Central memory CD8-positive, alpha-beta T cell (primary cell): ENCODE measurements at regions not wholly inside any gene's neighbourhood (a gene's known extent, or its start where the extent isn't known, plus 50 kb on each side); places are given as distances from the start of the nearest gene placed in this dataset.
"Not testable (repeated sequence)": the region's sequence is repeated elsewhere in the genome, so short reads cannot be mapped to it uniquely, and the experiment has no call there.

Experiments
- ATAC-seq: fragments of 150-1000 bp; cut with Tn5 transposase; replicated peaks from 2 replicates; pipeline ENCODE4 v1.10.0; 2022; ENCODE audit warnings: mild to moderate bottlenecking, moderate FRiP score, moderate number of reproducible peaks; ENCODE audit not compliant: poor library complexity, severe bottlenecking; ENCODE audit errors: extremely low read depth
- DNase-seq, 2 donors: peaks; one replicate each; pipeline ENCODE4 v3.0.0; 2021; ENCODE audit warnings: low spot score in 2 of 2
- H3K27ac Mint-ChIP-seq: one replicate; pipeline ENCODE4 v1.8.0; 2022; ENCODE audit warnings: low read depth, mild to moderate bottlenecking, moderate library complexity, mixed read lengths
- H3K27me3 Mint-ChIP-seq: one replicate; pipeline ENCODE4 v1.8.0; 2022; ENCODE audit warnings: mixed read lengths
- H3K36me3 Mint-ChIP-seq: one replicate; pipeline ENCODE4 v1.8.0; 2022; ENCODE audit warnings: mild to moderate bottlenecking, moderate library complexity, mixed read lengths; ENCODE audit not compliant: insufficient read depth
- H3K4me1 Mint-ChIP-seq: one replicate; pipeline ENCODE4 v1.8.0; 2022; ENCODE audit warnings: mixed read lengths
- H3K4me3 Mint-ChIP-seq: one replicate; pipeline ENCODE4 v1.8.0; 2022; ENCODE audit warnings: mild to moderate bottlenecking, moderate library complexity, mixed read lengths
- H3K9me3 Mint-ChIP-seq: one replicate; pipeline ENCODE4 v1.8.0; 2022; ENCODE audit warnings: mixed read lengths

DNA sequence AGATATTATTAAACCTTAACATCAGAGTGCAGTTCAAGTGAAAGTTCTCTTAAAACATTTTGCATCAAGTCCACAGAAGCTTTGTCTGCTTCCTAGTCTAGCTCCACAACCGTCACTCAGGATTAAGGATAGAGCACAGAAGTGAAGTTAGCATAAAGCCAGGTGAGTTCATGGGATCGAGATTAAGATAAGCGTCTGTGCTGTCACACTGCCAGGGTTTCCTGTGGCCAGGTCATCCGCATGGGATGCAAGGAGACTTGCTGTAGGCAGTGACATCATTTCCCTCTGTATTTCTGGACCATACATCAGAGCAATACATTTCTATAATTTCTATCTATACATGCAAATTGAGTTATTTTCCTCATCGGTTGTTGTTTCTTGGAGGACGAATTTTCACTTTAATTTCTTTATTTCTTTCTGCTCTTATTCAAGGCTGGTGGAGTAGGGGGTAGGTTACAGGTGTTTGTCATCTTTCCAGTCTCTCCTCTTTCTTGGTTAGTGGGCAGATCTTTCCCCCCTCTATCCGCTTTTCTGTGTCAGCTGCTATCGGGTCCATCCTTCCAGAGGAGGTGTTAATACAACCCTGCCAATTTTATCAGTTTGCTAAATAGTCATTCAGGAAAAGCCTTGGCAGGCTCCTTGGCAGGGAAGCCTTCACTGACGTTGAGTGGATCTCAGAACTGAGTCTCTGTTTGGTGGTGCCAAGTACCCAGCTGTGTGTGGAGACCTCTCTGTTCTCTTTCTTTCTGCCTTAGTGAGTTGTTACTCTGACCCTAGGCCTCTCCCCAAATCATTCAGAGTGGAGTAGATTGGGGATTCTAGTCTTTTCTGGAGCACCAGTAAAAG is 307.6 kb upstream of the MAP3K7 start:
- Mint-ChIP-seq H3K9me3 (no peaks in the 10 kb centered on the region), H3K27me3 (peaks cover 13% of the 10 kb centered on the region), H3K36me3 (no peaks in the 10 kb centered on the region), H3K4me3 (no peak overlapping the region), H3K27ac (no peak overlapping the region), H3K4me1 (no peaks in the 10 kb centered on the region)
- DNase-seq (no peak), ATAC-seq (no peak)

DNA sequence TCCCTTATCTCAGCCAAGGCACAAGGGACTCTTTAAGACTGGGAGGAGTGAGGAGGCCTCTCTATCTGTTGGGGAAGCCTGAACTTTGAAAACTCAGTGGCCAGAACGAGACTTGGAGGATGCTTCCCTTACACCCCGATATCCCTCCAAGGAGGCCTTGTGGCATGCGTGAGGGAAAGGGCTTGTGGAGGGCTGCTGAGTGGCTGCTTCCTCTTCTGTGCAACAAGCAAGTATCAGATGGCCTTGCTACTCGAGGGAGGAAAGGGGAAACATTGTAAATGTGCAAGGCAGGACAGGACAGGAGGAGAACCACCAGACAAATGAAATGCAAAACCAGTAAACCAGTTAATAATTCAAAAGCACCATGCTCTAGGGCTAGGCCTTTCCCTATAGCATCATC is 306.5 kb upstream of the MAP3K7 start:
- ATAC-seq = no peak

DNA sequence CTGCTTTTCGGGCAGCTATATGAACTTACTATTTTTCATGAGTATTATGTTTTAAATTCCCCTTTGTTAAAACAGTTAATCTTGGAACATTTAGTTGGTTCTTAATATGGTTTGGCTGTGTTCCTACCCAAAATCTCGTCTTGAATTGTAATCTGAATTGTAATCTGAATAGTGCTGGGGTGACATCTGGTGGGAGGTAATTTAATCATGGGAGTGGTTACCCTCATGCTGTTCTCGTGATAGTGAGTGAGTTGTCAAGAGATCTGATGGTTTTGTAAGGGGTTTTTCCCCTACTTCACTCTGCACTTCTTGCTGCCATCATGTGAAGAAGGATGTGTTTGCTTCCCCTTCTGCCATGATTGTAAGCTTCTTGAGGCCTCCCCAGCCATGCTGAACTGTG is 305.4 kb upstream of the MAP3K7 start:
- no peaks in the 10 kb centered on the region for H3K36me3 Mint-ChIP-seq
- H3K4me3 Mint-ChIP-seq = no peak overlapping the region
- DNase-seq = no peak
- no peaks in the 10 kb centered on the region for H3K4me1 Mint-ChIP-seq
- H3K9me3 Mint-ChIP-seq = no peaks in the 10 kb centered on the region
- H3K27me3 Mint-ChIP-seq = peaks cover 13% of the 10 kb centered on the region
- H3K27ac Mint-ChIP-seq = no peak overlapping the region
- no peak for ATAC-seq

More for the DNA sequence above, 306.5 kb upstream of the MAP3K7 start:
- H3K36me3 Mint-ChIP-seq = no peaks in the 10 kb centered on the region
- H3K4me3 Mint-ChIP-seq = no peak overlapping the region
- no peaks in the 10 kb centered on the region for H3K4me1 Mint-ChIP-seq
- H3K9me3 Mint-ChIP-seq = no peaks in the 10 kb centered on the region
- DNase-seq = no peak
- H3K27ac Mint-ChIP-seq = no peak overlapping the region
- H3K27me3 Mint-ChIP-seq = peaks cover 13% of the 10 kb centered on the region

DNA sequence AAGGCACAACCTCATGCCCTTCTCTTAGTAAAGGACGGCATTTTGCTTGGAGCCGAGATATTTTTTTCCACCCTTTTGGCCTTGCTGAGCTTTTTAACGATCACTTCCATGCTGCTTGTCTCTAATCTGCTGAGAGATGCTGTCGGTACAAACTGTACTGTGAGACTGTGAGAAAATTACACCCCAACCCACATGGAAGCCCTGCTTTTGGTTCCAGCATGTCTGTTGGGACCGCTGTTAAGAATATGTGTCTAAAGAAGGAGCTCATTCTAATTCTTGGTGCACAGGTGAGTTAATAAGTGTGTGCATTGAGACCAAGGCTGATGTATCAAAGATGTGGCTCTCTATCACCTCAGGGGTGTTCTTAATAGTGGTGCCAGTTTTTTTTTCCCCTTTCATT is 304.5 kb upstream of the MAP3K7 start:
- no peak overlapping the region for H3K4me3 Mint-ChIP-seq
- H3K9me3 Mint-ChIP-seq = no peaks in the 10 kb centered on the region
- H3K27me3 Mint-ChIP-seq = peaks cover 17% of the 10 kb centered on the region
- H3K36me3 Mint-ChIP-seq = no peaks in the 10 kb centered on the region
- no peak overlapping the region for H3K27ac Mint-ChIP-seq
- DNase-seq (no peak), ATAC-seq (no peak)
- H3K4me1 Mint-ChIP-seq = no peaks in the 10 kb centered on the region

DNA sequence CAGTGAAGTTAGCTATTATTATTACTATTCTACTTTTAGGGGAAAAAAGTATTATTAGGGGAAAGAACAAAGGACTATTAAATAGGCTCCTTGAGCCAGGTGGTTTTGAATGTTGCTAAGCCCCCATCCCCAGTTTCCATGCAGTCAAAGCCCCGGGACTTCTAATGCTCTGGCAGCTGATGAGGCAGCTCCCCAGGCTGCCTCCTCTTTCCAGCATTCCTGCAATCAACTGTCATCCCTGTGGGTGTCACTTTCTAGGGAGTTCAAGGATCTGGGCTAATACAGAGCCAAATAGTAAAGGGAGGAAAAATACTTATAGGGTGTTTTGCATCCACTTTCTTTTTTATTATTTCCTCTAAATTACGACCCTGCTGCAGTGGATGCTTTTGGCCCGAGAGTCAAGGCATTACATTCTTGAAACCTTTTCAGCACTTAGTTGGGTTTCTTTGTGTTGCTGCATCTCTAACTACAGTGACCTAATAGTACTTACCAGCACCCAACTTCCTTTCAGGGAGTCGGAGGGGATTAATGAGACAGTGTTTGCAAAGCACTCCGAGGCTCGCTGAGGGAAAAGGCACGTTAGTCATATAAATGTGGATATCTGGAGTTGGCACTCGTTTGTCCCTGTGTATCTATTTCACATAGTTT is 303.9 kb upstream of the MAP3K7 start:
- DNase-seq = no peak

DNA sequence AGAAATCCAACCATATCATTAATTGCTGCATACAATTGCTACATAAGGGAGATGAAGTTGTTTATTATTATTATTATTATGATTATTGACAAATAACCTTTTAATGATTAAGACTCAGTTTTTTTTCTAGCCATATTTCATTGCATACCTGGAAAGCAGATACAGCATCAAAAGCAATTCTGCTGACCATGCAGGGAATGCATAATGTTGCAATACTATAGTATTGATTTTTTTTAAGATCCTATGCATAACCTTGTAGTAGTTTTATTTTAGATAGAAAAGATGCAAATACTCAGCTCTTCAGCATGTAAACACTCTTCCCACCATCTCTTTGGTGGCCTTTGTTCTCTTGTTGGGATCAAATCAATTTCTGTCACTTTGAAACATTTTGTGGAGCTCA is 300.9 kb upstream of the MAP3K7 start:
- Mint-ChIP-seq H3K27me3 (peaks cover 11% of the 10 kb centered on the region), H3K4me3 (no peak overlapping the region), H3K27ac (no peak overlapping the region), H3K9me3 (peaks cover 7% of the 10 kb centered on the region), H3K4me1 (no peaks in the 10 kb centered on the region), H3K36me3 (no peaks in the 10 kb centered on the region)
- no peak for DNase-seq
- no peak for ATAC-seq

More for the DNA sequence above, 303.9 kb upstream of the MAP3K7 start:
- Mint-ChIP-seq H3K4me3 (no peak overlapping the region), H3K27me3 (peaks cover 22% of the 10 kb centered on the region), H3K36me3 (no peaks in the 10 kb centered on the region), H3K9me3 (no peaks in the 10 kb centered on the region), H3K4me1 (no peaks in the 10 kb centered on the region), H3K27ac (no peak overlapping the region)
- ATAC-seq = no peak

DNA sequence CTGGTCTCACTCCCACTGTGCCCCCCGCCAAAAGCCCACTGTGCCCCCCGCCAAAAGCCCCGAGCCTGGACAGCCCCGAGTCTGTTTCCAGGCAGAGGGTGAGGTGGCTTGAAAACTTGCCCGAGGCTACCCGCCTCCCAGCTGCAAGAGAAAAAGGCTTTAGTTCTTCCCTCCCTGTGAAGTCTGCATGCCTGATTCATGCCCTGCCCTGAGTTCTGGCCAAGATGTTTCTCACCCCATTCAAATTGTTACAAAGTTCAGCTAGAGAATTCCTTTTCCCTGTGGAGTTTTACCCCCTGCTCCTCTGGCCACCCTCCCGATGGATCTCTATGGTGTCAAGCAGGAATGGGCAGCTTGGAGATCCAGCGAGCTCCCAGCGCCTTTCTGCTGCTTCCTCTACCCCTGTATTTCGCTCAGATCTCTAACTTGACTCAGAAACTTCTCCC is 298.8 kb upstream of the MAP3K7 start:
- DNase-seq (no peak), ATAC-seq (no peak)
- Mint-ChIP-seq H3K36me3 (no peaks in the 10 kb centered on the region), H3K9me3 (peaks cover 14% of the 10 kb centered on the region), H3K27me3 (peaks cover 11% of the 10 kb centered on the region), H3K27ac (no peak overlapping the region), H3K4me3 (no peak overlapping the region), H3K4me1 (no peaks in the 10 kb centered on the region)

DNA sequence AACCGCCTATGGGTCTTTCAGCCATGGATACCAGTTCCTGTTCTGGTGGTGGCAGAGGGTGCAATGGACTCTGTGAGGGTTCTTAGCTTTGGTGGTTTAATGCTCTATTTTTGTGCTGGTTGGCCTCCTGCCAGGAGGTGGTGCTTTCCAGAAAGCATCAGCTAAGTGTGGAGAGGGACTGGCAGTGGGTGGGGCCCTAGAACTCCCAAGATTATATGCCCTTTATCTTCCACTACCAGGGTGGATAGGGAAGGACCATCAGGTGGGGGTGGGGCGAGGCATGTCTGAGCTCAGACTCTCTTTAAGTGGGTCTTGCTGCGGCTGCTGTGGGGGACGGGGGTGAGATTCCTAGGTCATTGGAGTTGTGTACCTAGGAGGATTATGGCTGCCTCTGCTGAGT is 298.3 kb upstream of the MAP3K7 start:
- H3K4me3 Mint-ChIP-seq, H3K36me3 Mint-ChIP-seq, DNase-seq, ATAC-seq, H3K27ac Mint-ChIP-seq, H3K4me1 Mint-ChIP-seq: not testable (repeated sequence)
- Mint-ChIP-seq H3K9me3 (peaks cover 14% of the 10 kb centered on the region), H3K27me3 (peaks cover 11% of the 10 kb centered on the region)

DNA sequence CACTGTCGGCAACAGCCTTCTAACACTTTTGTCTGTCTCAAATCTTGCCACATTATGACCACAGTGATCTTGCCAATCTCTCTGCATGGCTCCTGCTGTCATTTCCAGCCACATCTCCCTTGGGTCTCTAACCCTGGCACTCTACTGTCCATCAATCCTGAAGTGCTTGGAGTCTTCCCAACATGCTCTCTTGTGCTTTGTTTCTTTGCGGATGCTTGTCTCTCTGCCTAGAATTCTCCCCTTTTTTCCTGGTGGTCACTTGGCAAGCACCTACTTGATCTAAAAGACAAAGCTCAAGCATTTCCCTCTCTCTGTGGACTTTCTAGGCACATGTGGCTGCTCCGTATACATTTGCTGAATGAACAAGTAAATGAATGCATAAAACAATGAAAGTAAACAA is 290.7 kb upstream of the MAP3K7 start:
- H3K4me3 Mint-ChIP-seq = no peak overlapping the region
- H3K27ac Mint-ChIP-seq = no peak overlapping the region
- H3K4me1 Mint-ChIP-seq = no peaks in the 10 kb centered on the region
- H3K27me3 Mint-ChIP-seq = peaks cover 12% of the 10 kb centered on the region
- no peaks in the 10 kb centered on the region for H3K36me3 Mint-ChIP-seq
- DNase-seq (no peak), ATAC-seq (no peak)
- peaks cover 5% of the 10 kb centered on the region for H3K9me3 Mint-ChIP-seq

DNA sequence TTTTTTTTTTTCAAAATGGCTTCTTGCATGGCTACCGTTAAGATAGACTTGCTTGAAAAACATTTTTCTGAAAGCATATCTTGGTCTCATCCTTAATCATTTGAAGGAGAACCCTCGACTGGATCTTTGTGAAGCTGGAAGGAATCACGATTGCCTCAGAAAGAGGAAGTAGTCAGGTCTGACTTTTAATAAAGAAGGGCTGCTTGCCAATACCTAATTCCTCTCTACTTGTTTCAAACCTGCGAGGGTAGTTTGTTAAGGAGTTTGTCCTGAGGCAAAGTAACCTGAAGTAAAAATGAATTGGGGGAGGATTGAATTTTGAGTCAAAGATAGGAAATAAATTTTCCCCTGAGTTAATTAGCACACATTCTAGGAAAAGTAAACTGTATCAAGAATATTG is 288.1 kb upstream of the MAP3K7 start:
- H3K4me1 Mint-ChIP-seq = no peaks in the 10 kb centered on the region
- H3K9me3 Mint-ChIP-seq = no peaks in the 10 kb centered on the region
- no peak for ATAC-seq
- no peak for DNase-seq
- no peak overlapping the region for H3K4me3 Mint-ChIP-seq
- peaks cover 15% of the 10 kb centered on the region for H3K27me3 Mint-ChIP-seq
- no peak overlapping the region for H3K27ac Mint-ChIP-seq
- no peaks in the 10 kb centered on the region for H3K36me3 Mint-ChIP-seq

DNA sequence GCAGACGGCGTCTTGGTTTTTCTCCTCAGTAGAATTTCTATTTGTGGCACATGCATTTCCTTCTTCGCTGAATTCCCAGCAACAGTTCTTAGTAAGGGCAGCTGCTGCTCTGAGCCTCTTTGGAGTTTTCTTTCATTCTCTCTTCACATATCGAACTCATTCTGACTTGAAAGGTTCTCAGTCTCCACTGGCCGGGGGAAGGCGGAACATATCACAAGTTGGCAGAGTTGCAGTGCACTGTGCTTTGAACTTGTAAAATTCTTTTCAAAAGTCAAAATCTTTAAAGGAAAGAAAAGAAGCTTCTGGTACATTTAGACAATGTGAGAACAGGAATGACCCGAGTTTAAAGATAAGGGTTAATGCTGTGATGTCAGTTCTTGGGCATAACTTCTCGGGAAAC is 286.1 kb upstream of the MAP3K7 start:
- no peak for ATAC-seq

DNA sequence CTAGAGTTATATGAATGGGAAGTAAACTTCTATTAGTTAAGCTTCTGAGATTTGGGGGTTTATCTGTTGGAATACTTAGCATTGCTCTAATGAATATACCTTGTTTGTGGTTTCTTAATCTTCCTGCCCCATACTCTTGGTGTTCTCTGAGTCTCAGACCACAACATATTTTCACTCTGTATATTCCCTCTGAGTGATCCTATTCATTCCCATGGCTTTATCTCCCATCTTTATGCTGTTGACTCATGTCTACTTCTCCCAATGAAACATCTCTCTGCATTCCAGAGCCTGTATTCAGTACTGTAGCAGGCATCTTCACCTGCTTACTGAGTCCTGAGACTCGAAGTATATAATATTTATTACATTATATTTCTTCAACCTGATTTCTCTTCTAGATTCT is 283.7 kb upstream of the MAP3K7 start:
- no peak for DNase-seq
- no peaks in the 10 kb centered on the region for H3K4me1 Mint-ChIP-seq
- no peaks in the 10 kb centered on the region for H3K9me3 Mint-ChIP-seq
- H3K27ac Mint-ChIP-seq = no peak overlapping the region
- H3K27me3 Mint-ChIP-seq = peaks cover 15% of the 10 kb centered on the region
- no peaks in the 10 kb centered on the region for H3K36me3 Mint-ChIP-seq
- no peak overlapping the region for H3K4me3 Mint-ChIP-seq
- no peak for ATAC-seq

More for the DNA sequence above, 286.1 kb upstream of the MAP3K7 start:
- no peaks in the 10 kb centered on the region for H3K36me3 Mint-ChIP-seq
- peaks cover 15% of the 10 kb centered on the region for H3K27me3 Mint-ChIP-seq
- H3K27ac Mint-ChIP-seq = no peak overlapping the region
- H3K9me3 Mint-ChIP-seq = no peaks in the 10 kb centered on the region
- no peaks in the 10 kb centered on the region for H3K4me1 Mint-ChIP-seq
- no peak overlapping the region for H3K4me3 Mint-ChIP-seq
- no peak for DNase-seq

DNA sequence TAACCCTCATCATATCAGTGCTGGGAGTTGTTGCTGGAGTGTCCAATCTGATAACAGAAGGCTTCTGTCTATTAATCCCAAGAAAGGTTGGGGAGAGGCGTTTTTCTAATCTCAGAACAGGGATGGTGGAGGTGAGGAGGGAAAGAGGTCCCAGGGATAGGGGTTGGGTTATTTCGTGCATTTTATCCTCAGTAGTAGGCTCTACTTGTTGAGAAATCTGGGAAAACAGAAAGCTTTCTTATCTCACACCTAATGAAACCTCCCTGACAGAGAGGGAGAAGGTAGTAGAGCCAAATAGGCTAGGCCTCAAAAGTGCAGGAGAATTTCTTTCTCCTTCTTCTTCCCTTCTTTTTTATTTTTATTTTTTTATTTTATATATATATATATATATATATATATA is 281.8 kb upstream of the MAP3K7 start:
- DNase-seq (no peak), ATAC-seq (no peak)
- Mint-ChIP-seq H3K27ac (no peak overlapping the region), H3K9me3 (no peaks in the 10 kb centered on the region), H3K4me3 (no peak overlapping the region), H3K4me1 (no peaks in the 10 kb centered on the region), H3K27me3 (peaks cover 13% of the 10 kb centered on the region), H3K36me3 (no peaks in the 10 kb centered on the region)
